PFSK-1 (cell line): ENCODE measurements at regions not wholly inside any gene's neighbourhood (a gene's known extent, or its start where the extent isn't known, plus 50 kb on each side); places are given as distances from the start of the nearest gene placed in this dataset.

Experiments used
- POLR2AphosphoS5 ChIP-seq: IDR thresholded peaks from 2 replicates; pipeline ENCODE4 v1.6.1; 2012; ENCODE audit warnings: low read depth, mild to moderate bottlenecking, control low read depth, low read length, moderate library complexity
- REST ChIP-seq, 2 experiments: IDR thresholded peaks; 2 replicates each; pipeline versions ENCODE4 v1.6.1 to v1.8.0; 2011 to 2012; ENCODE audit warnings: low read depth in 2 of 2, low read length in 2 of 2, control low read depth in 1 of 2, inconsistent platforms in 1 of 2, mild to moderate bottlenecking in 1 of 2, moderate library complexity in 1 of 2; ENCODE audit not compliant: insufficient read depth in 1 of 2
- SIN3A ChIP-seq: IDR thresholded peaks from 2 replicates; pipeline ENCODE4 v1.6.1; 2012; ENCODE audit warnings: mild to moderate bottlenecking, low read length, moderate library complexity, borderline replicate concordance; ENCODE audit not compliant: insufficient read depth
- TAF1 ChIP-seq: IDR thresholded peaks from 2 replicates; pipeline ENCODE4 v1.6.1; 2012; ENCODE audit warnings: low read length, control low read depth, borderline replicate concordance; ENCODE audit not compliant: insufficient read depth

GRCh38 chr20:50311308-50312001, 120.8 kb downstream of the CEBPB start:
- TF ChIP-seq TAF1 (no peak), REST (IDR thresholded peaks at IDR 0.05; ENCODE audit: insufficient read depth in 1 of 2, low read depth in 2 of 2, low read length in 2 of 2) (no peak), POLR2AphosphoS5 (no peak), SIN3A (no peak)
